B cell (primary cell): ENCODE measurements at regions not wholly inside any gene's neighbourhood (a gene's known extent, or its start where the extent isn't known, plus 50 kb on each side); places are given as distances from the start of the nearest gene placed in this dataset.

Experiments
- EZH2 ChIP-seq: IDR thresholded peaks from 2 replicates; pipeline ENCODE4 v1.6.1; 2012; ENCODE audit warnings: borderline replicate concordance, low read depth, mild to moderate bottlenecking, moderate library complexity, low read length; ENCODE audit not compliant: insufficient read depth, poor library complexity, severe bottlenecking
- TF ChIP-seq, protein P1 (sequence below): fragments of 200-600 bp; IDR thresholded peaks from one replicate; pipeline ENCODE4 v1.8.0; 2022; ENCODE audit warnings: antibody characterized with exemption, mild to moderate bottlenecking

DNA sequence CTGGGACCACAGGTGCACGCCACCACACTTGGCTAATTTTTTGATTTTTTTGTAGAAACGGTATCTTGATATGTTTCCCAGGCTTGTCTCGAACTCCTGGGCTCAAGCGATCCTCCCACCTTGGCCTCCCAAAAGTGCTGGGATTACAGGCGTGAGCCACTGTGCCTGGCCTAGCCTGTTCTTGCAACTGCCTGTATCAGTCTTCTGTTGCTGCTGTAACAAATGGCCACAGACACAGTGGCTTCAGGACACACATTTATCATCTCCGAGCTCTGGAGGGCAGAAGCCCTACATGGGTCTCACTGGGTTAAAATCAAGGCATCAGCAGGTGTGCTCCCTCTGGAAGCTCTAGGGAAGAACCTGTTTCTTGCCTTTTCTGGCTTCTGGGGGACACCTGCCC, 79.9 kb upstream of the NCOR2 start:
- TF ChIP-seq, protein P1, sequence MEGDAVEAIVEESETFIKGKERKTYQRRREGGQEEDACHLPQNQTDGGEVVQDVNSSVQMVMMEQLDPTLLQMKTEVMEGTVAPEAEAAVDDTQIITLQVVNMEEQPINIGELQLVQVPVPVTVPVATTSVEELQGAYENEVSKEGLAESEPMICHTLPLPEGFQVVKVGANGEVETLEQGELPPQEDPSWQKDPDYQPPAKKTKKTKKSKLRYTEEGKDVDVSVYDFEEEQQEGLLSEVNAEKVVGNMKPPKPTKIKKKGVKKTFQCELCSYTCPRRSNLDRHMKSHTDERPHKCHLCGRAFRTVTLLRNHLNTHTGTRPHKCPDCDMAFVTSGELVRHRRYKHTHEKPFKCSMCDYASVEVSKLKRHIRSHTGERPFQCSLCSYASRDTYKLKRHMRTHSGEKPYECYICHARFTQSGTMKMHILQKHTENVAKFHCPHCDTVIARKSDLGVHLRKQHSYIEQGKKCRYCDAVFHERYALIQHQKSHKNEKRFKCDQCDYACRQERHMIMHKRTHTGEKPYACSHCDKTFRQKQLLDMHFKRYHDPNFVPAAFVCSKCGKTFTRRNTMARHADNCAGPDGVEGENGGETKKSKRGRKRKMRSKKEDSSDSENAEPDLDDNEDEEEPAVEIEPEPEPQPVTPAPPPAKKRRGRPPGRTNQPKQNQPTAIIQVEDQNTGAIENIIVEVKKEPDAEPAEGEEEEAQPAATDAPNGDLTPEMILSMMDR = no peak
- TF ChIP-seq EZH2 = no peak
